ENCODE measurements at regions not wholly inside any gene's neighbourhood (a gene's known extent, or its start where the extent isn't known, plus 50 kb on each side); places are given as distances from the start of the nearest gene placed in this dataset.

GRCh38 chr5:99243111-99243510, 314.3 kb upstream of the CHD1 start:
- ChIA-PET POLR2A (no interaction called here), RAD21 (ENCODE audit: low non-redundant PET in 1 of 2, low total read pairs in 2 of 2, uncharacterized antibody in 2 of 2, unreplicated experiment in 2 of 2) (no interaction called here), CTCF (no interaction called here)
- no peak for TF ChIP-seq ATF3 (IDR thresholded peaks at IDR 0.05)
- TF ChIP-seq CTCF (IDR thresholded peaks at IDR 0.05 in 2 of 3, conservative IDR thresholded peaks at IDR 0.05 in 1 of 3; ENCODE audit: borderline replicate concordance in 1 of 3, insufficient read depth in 1 of 3, low read depth in 2 of 3, low read length in 2 of 3): no peak
- TF ChIP-seq ZNF274 (IDR thresholded peaks at IDR 0.05; ENCODE audit: low read depth, low read length): no peak
- no peak for TF ChIP-seq POLR2AphosphoS5 (IDR thresholded peaks at IDR 0.05; ENCODE audit: low read depth, low read length)
- TF ChIP-seq EZH2phosphoT487 (IDR thresholded peaks at IDR 0.05; ENCODE audit: borderline replicate concordance): no peak
- TF ChIP-seq REST (IDR thresholded peaks at IDR 0.05; ENCODE audit: low read depth): no peak
- no peak for TF ChIP-seq CEBPB (IDR thresholded peaks at IDR 0.05; ENCODE audit: low read depth)
- TF ChIP-seq JUND (IDR thresholded peaks at IDR 0.05): no peak
- no peak for TF ChIP-seq SP1 (IDR thresholded peaks at IDR 0.05; ENCODE audit: low read depth)
- 0 out of 2 replicates have a peak, but pooled peaks cover 4% of the 10 kb centered on the region for H3K27me3 ChIP-seq (ENCODE audit: insufficient read depth, low read length)
- no peaks in the 10 kb centered on the region for H3K4me1 ChIP-seq (ENCODE audit: control insufficient read depth in 1 of 2, insufficient read depth in 2 of 2, low read length in 2 of 2)
- H3K9me3 ChIP-seq (ENCODE audit: control insufficient read depth in 1 of 2, insufficient read depth in 1 of 2, low read depth in 1 of 2, low read length in 2 of 2): no peaks in the 10 kb centered on the region
- H3K79me2 ChIP-seq (ENCODE audit: insufficient read depth, low read length): no peaks in the 10 kb centered on the region
- H3K4me3 ChIP-seq (replicated peaks in 1 of 2; ENCODE audit: low read depth in 1 of 2, low read length in 2 of 2): no peak overlapping the region
- BruUV-seq (replicated peaks): no TSS peak
- H3K36me3 ChIP-seq (ENCODE audit: control insufficient read depth in 1 of 2, insufficient read depth in 2 of 2, low read length in 2 of 2): no peaks in the 10 kb centered on the region
- H4K20me1 ChIP-seq (ENCODE audit: insufficient read depth): no peaks in the 10 kb centered on the region
- no peak for ATAC-seq
- no peaks in the 10 kb centered on the region for H3K9me2 ChIP-seq (ENCODE audit: insufficient read depth)
- DNase-seq (ENCODE audit: low read depth, low spot score): no peak
- H3K9ac ChIP-seq (ENCODE audit: low read length): no peak overlapping the region
- H2AFZ ChIP-seq (ENCODE audit: low read depth, low read length, poor library complexity, severe bottlenecking): no peak overlapping the region
- no peak overlapping the region for H3K27ac ChIP-seq (ENCODE audit: low read depth, low read length)
- H3K4me2 ChIP-seq (ENCODE audit: low read length): no peak overlapping the region
- intact Hi-C loops (cut with micrococcal nuclease): no loop called here
